Neural cell (in vitro differentiated cells): ENCODE measurements at regions not wholly inside any gene's neighbourhood (a gene's known extent, or its start where the extent isn't known, plus 50 kb on each side); places are given as distances from the start of the nearest gene placed in this dataset.

Experiments
- H2AFZ ChIP-seq: fragments of 200-600, 300-800 bp; sonication (generic), shearing (Covaris generic); 2 replicates; pipeline ENCODE4 v1.6.0; 2014; ENCODE audit warnings: low read depth, mild to moderate bottlenecking, antibody characterized with exemption, low read length, moderate library complexity
- H3F3A ChIP-seq: fragments of 200-600 bp; shearing (Covaris generic); 2 replicates; pipeline ENCODE4 v1.6.1; 2016; ENCODE audit warnings: mild to moderate bottlenecking, moderate library complexity, mixed read lengths, antibody characterized with exemption, low read length; ENCODE audit not compliant: insufficient read depth, poor library complexity, severe bottlenecking
- H3K27ac ChIP-seq: fragments of 200-600, 300-800 bp; sonication (generic), shearing (Covaris generic); 2 replicates; pipeline ENCODE4 v1.5.1; 2014; ENCODE audit warnings: mild to moderate bottlenecking, low read length, moderate library complexity
- H3K27me3 ChIP-seq: fragments of 300-800, 200-600 bp; sonication (generic), shearing (Covaris generic); 2 replicates; pipeline ENCODE4 v1.6.0; 2014; ENCODE audit warnings: mild to moderate bottlenecking, low read depth, low read length, moderate library complexity; ENCODE audit not compliant: insufficient read depth
- H3K36me3 ChIP-seq: fragments of 300-800, 200-600 bp; sonication (generic), shearing (Covaris generic); 2 replicates; pipeline ENCODE4 v1.5.1; 2014; ENCODE audit warnings: mild to moderate bottlenecking, antibody characterized with exemption, low read length, moderate library complexity; ENCODE audit not compliant: insufficient read depth
- H3K4me2 ChIP-seq: fragments of 300-800, 200-600 bp; sonication (generic), shearing (Covaris generic); 2 replicates; pipeline ENCODE4 v1.6.0; 2014; ENCODE audit warnings: mild to moderate bottlenecking, low read length
- H3K4me3 ChIP-seq: fragments of 300-800, 200-600 bp; sonication (generic), shearing (Covaris generic); 2 replicates; pipeline ENCODE4 v1.5.1; 2014; ENCODE audit warnings: mild to moderate bottlenecking, low read length, moderate library complexity
- H3K79me2 ChIP-seq: fragments of 200-600 bp; shearing (Covaris generic); replicated peaks from 2 replicates; pipeline ENCODE4 v1.6.0; 2014; ENCODE audit warnings: mild to moderate bottlenecking, low read length, moderate library complexity; ENCODE audit not compliant: insufficient read depth
- H3K9ac ChIP-seq: fragments of 300-800, 200-600 bp; sonication (generic), shearing (Covaris generic); 2 replicates; pipeline ENCODE4 v1.6.1; 2016; ENCODE audit warnings: mild to moderate bottlenecking, low read length, mixed read lengths
- H3K9me2 ChIP-seq: fragments of 200-600 bp; shearing (Covaris generic); 2 replicates; pipeline ENCODE4 v1.6.1; 2016; ENCODE audit warnings: mild to moderate bottlenecking, low read length, mixed read lengths; ENCODE audit not compliant: insufficient read depth
- H3K9me3 ChIP-seq: fragments of 200-600, 300-800 bp; sonication (generic), shearing (Covaris generic); 2 replicates; pipeline ENCODE4 v1.6.1; 2016; ENCODE audit warnings: mild to moderate bottlenecking, mixed run types, low read length, moderate library complexity, mixed read lengths
- H4K20me1 ChIP-seq: fragments of 200-600 bp; shearing (Covaris generic); 2 replicates; pipeline ENCODE4 v1.6.1; 2016; ENCODE audit warnings: mild to moderate bottlenecking, mixed run types; ENCODE audit not compliant: insufficient read depth
- CTCF ChIP-seq: fragments of 450-650 bp; IDR thresholded peaks from 2 replicates; pipeline ENCODE4 v1.5.1; 2014; ENCODE audit warnings: antibody characterized with exemption, mild to moderate bottlenecking, moderate library complexity; ENCODE audit not compliant: poor library complexity, severe bottlenecking
- EP300 ChIP-seq: fragments of 450-650 bp; conservative IDR thresholded peaks from 2 replicates; pipeline ENCODE4 v1.6.1; 2014; ENCODE audit warnings: antibody characterized with exemption, mild to moderate bottlenecking, moderate library complexity; ENCODE audit not compliant: poor library complexity, severe bottlenecking
- EZH2 ChIP-seq: fragments of 200-600, 300-800 bp; shearing (Covaris generic), sonication (generic); IDR thresholded peaks from 2 replicates; pipeline ENCODE4 v1.6.1; 2014; ENCODE audit warnings: antibody characterized with exemption, low read length, borderline replicate concordance, mild to moderate bottlenecking; ENCODE audit not compliant: insufficient read depth, poor library complexity, severe bottlenecking
- MXI1 ChIP-seq: fragments of 450-650 bp; conservative IDR thresholded peaks from 2 replicates; pipeline ENCODE4 v1.6.1; 2014; ENCODE audit warnings: antibody characterized with exemption, mild to moderate bottlenecking; ENCODE audit not compliant: poor library complexity, severe bottlenecking
- POLR2AphosphoS5 ChIP-seq: IDR thresholded peaks from 2 replicates; pipeline ENCODE4 v1.6.1; 2012
- RAD21 ChIP-seq: fragments of 450-650 bp; conservative IDR thresholded peaks from 2 replicates; pipeline ENCODE4 v1.6.1; 2014; ENCODE audit warnings: antibody characterized with exemption, mild to moderate bottlenecking, moderate library complexity
- REST ChIP-seq: IDR thresholded peaks from 2 replicates; pipeline ENCODE4 v1.6.1; 2012; ENCODE audit warnings: borderline replicate concordance
- SMC3 ChIP-seq: fragments of 450-650 bp; conservative IDR thresholded peaks from 2 replicates; pipeline ENCODE4 v1.6.1; 2014; ENCODE audit warnings: antibody characterized with exemption, mild to moderate bottlenecking, moderate library complexity; ENCODE audit not compliant: poor library complexity
- TAF1 ChIP-seq: IDR thresholded peaks from 2 replicates; pipeline ENCODE4 v1.6.1; 2012; ENCODE audit warnings: low read depth

GRCh38 chr6:10237298-10238038 lies 177.4 kb downstream of the TFAP2A start:
- TF ChIP-seq MXI1 (no peak), TAF1 (no peak), EZH2 (no peak), REST (no peak), CTCF (no peak), POLR2AphosphoS5 (no peak), RAD21 (no peak)
- H2AFZ ChIP-seq = no peak overlapping the region
- H3F3A ChIP-seq = no peaks in the 10 kb centered on the region
- H3K4me3 ChIP-seq = no peak overlapping the region
- no peak overlapping the region for H3K9ac ChIP-seq
- H3K9me2 ChIP-seq = no peaks in the 10 kb centered on the region
- no peak overlapping the region for H3K27ac ChIP-seq
- H3K36me3 ChIP-seq = no peaks in the 10 kb centered on the region
- no peaks in the 10 kb centered on the region for H3K79me2 ChIP-seq
- H3K27me3 ChIP-seq = no peaks in the 10 kb centered on the region
- H4K20me1 ChIP-seq = no peaks in the 10 kb centered on the region
- no peaks in the 10 kb centered on the region for H3K9me3 ChIP-seq
- H3K4me2 ChIP-seq = no peak overlapping the region

- H4K20me1 ChIP-seq = no peaks in the 10 kb centered on the region
- H3K79me2 ChIP-seq = no peaks in the 10 kb centered on the region
- H3K36me3 ChIP-seq = no peaks in the 10 kb centered on the region
- H3K4me3 ChIP-seq = no peak overlapping the region
- H3K9me3 ChIP-seq = no peaks in the 10 kb centered on the region
- no peak overlapping the region for H3K9ac ChIP-seq
- no peak overlapping the region for H3K4me2 ChIP-seq
- TF ChIP-seq MXI1 (no peak), EZH2 (no peak), SMC3 (no peak), RAD21 (no peak), TAF1 (no peak), CTCF (no peak), REST (no peak), POLR2AphosphoS5 (no peak), EP300 (no peak)
- no peak overlapping the region for H2AFZ ChIP-seq
- H3K9me2 ChIP-seq = no peaks in the 10 kb centered on the region
- no peak overlapping the region for H3K27ac ChIP-seq
- H3K27me3 ChIP-seq = no peaks in the 10 kb centered on the region
- H3F3A ChIP-seq = no peaks in the 10 kb centered on the region
These were observed 179.5 kb downstream of the TFAP2A start for GRCh38 chr6:10235344-10235743.
